ENCODE measurements at regions not wholly inside any gene's neighbourhood (a gene's known extent, or its start where the extent isn't known, plus 50 kb on each side); places are given as distances from the start of the nearest gene placed in this dataset.

- TF ChIP-seq, protein P1, sequence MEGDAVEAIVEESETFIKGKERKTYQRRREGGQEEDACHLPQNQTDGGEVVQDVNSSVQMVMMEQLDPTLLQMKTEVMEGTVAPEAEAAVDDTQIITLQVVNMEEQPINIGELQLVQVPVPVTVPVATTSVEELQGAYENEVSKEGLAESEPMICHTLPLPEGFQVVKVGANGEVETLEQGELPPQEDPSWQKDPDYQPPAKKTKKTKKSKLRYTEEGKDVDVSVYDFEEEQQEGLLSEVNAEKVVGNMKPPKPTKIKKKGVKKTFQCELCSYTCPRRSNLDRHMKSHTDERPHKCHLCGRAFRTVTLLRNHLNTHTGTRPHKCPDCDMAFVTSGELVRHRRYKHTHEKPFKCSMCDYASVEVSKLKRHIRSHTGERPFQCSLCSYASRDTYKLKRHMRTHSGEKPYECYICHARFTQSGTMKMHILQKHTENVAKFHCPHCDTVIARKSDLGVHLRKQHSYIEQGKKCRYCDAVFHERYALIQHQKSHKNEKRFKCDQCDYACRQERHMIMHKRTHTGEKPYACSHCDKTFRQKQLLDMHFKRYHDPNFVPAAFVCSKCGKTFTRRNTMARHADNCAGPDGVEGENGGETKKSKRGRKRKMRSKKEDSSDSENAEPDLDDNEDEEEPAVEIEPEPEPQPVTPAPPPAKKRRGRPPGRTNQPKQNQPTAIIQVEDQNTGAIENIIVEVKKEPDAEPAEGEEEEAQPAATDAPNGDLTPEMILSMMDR (conservative IDR thresholded peaks at IDR 0.05; ENCODE audit: low read depth, low read length) = no peak
- no peak for TF ChIP-seq EZH2phosphoT487 (IDR thresholded peaks at IDR 0.05; ENCODE audit: borderline replicate concordance, low read length)
- TF ChIP-seq EZH2 (IDR thresholded peaks at IDR 0.05; ENCODE audit: low read length, unreplicated experiment) = no peak
- Histone ChIP-seq H3K9ac (ENCODE audit: low read length) (no peak overlapping the region), H3F3A (ENCODE audit: low read length, unreplicated experiment) (no peaks in the 10 kb centered on the region), H3K4me1 (ENCODE audit: insufficient read depth, low read length) (peaks cover 12% of the 10 kb centered on the region), H3K79me2 (ENCODE audit: low read length) (no peaks in the 10 kb centered on the region), H3K4me2 (ENCODE audit: low read length) (no peak overlapping the region), H4K20me1 (ENCODE audit: low read length) (no peaks in the 10 kb centered on the region), H2AFZ (ENCODE audit: low read length) (no peak overlapping the region), H3K27ac (ENCODE audit: low read length) (no peak overlapping the region), H3K27me3 (ENCODE audit: low read length) (no peaks in the 10 kb centered on the region), H3K9me2 (replicated peaks; ENCODE audit: low read length) (no peaks in the 10 kb centered on the region), H3K36me3 (ENCODE audit: low read depth, low read length) (no peaks in the 10 kb centered on the region), H3K4me3 (ENCODE audit: low read length) (no peak overlapping the region), H3K9me3 (ENCODE audit: low read length) (no peaks in the 10 kb centered on the region)
- intact Hi-C loops (cut with micrococcal nuclease) = loop anchor here (10.0 kb wide), 3 partner anchors 381 to 861 kb away; no protein-coding TSS in a partner anchor
- POLR2A ChIA-PET (ENCODE audit: unreplicated experiment) = no interaction called here
- CTCF ChIA-PET = no interaction called here
- ATAC-seq (no peak), DNase-seq (no peak)
- BruUV-seq (replicated peaks) = no TSS peak
Measured at GRCh38 chr12:46936042-46936441, 110.2 kb upstream of the SLC38A4 start.

GRCh38 chr12:46938071-46938678 lies 112.4 kb upstream of the SLC38A4 start:
- H3K9me2 ChIP-seq (replicated peaks; ENCODE audit: low read length) = no peaks in the 10 kb centered on the region
- H3K4me3 ChIP-seq (ENCODE audit: low read length) = no peak overlapping the region
- H3K9me3 ChIP-seq (ENCODE audit: low read length) = no peaks in the 10 kb centered on the region
- peaks cover 29% of the 10 kb centered on the region for H3K4me1 ChIP-seq (ENCODE audit: insufficient read depth, low read length)
- H2AFZ ChIP-seq (ENCODE audit: low read length) = peak overlapping the region; percentile 27; the same call in 1 of the 2 replicates
- ATAC-seq (peak; percentile 9; the same call in 1 of the 2 replicates), DNase-seq (no peak)
- no peaks in the 10 kb centered on the region for H4K20me1 ChIP-seq (ENCODE audit: low read length)
- H3K79me2 ChIP-seq (ENCODE audit: low read length) = no peaks in the 10 kb centered on the region
- no peak overlapping the region for H3K27ac ChIP-seq (ENCODE audit: low read length)
- peak overlapping the region; percentile 1; the same call in 1 of the 2 replicates for H3K4me2 ChIP-seq (ENCODE audit: low read length)
- no peaks in the 10 kb centered on the region for H3F3A ChIP-seq (ENCODE audit: low read length, unreplicated experiment)
- H3K36me3 ChIP-seq (ENCODE audit: low read depth, low read length) = no peaks in the 10 kb centered on the region
- BruUV-seq (replicated peaks) = no TSS peak
- ChIA-PET CTCF (interaction anchor here (0.6 to 1.0 kb wide), 3 partner anchors 46 to 673 kb away, joined by 3 to 5 read pairs (median 4); no protein-coding TSS in a partner anchor), POLR2A (ENCODE audit: unreplicated experiment) (interaction anchor here (0.6 kb wide), 2 partner anchors 20 to 390 kb away, joined by 3 to 19 read pairs; no protein-coding TSS in a partner anchor)
- no peak overlapping the region for H3K9ac ChIP-seq (ENCODE audit: low read length)
- TF ChIP-seq, protein P1 (conservative IDR thresholded peaks at IDR 0.05; ENCODE audit: low read depth, low read length) = no peak
- TF ChIP-seq EZH2 (IDR thresholded peaks at IDR 0.05; ENCODE audit: low read length, unreplicated experiment) (no peak), EZH2phosphoT487 (IDR thresholded peaks at IDR 0.05; ENCODE audit: borderline replicate concordance, low read length) (no peak)
- H3K27me3 ChIP-seq (ENCODE audit: low read length) = no peaks in the 10 kb centered on the region
- intact Hi-C loops (cut with micrococcal nuclease) = loop anchor here (10.0 kb wide), 3 partner anchors 383 to 863 kb away; no protein-coding TSS in a partner anchor

DNA sequence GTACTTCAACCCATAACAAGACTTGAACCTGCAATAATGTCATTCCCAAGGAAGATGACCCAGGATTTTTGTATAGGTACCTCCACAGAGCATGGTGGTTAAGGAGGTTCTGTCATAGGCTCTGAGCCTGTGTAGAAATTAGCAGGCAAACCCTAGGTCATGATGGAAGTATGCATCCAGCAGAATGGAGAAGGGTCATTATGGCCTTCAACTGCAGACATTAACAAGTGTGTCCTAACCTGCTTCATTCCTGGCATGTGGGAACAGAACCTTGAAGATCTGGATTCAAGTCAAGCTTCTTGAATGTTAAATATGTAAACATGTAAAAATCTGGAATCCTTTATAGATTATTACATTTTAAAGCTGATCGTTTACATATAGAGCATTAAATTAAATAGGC lies 116.2 kb upstream of the SLC38A4 start:
- no peaks in the 10 kb centered on the region for H4K20me1 ChIP-seq (ENCODE audit: low read length)
- no peaks in the 10 kb centered on the region for H3K79me2 ChIP-seq (ENCODE audit: low read length)
- H3K36me3 ChIP-seq (ENCODE audit: low read depth, low read length) = no peaks in the 10 kb centered on the region
- CTCF ChIA-PET = interaction anchor here (0.6 to 1.4 kb wide), 4 partner anchors 42 to 278 kb away, joined by 3 to 9 read pairs (median 6); no protein-coding TSS in a partner anchor
- no peak overlapping the region for H3K9ac ChIP-seq (ENCODE audit: low read length)
- H3K9me3 ChIP-seq (ENCODE audit: low read length) = no peaks in the 10 kb centered on the region
- peaks cover 61% of the 10 kb centered on the region for H3K4me1 ChIP-seq (ENCODE audit: insufficient read depth, low read length)
- intact Hi-C loops (cut with micrococcal nuclease) = loop anchor here (1.0 to 5.0 kb wide), 2 partner anchors 79 to 555 kb away; no protein-coding TSS in a partner anchor
- TF ChIP-seq EZH2phosphoT487 (IDR thresholded peaks at IDR 0.05; ENCODE audit: borderline replicate concordance, low read length) (no peak), EZH2 (IDR thresholded peaks at IDR 0.05; ENCODE audit: low read length, unreplicated experiment) (no peak)
- TF ChIP-seq, protein P1 (conservative IDR thresholded peaks at IDR 0.05; ENCODE audit: low read depth, low read length) = no peak
- POLR2A ChIA-PET (ENCODE audit: unreplicated experiment) = interaction anchor here (0.5 to 0.6 kb wide), 2 partner anchors 11 to 503 kb away, joined by 4 to 6 read pairs; no protein-coding TSS in a partner anchor
- H2AFZ ChIP-seq (ENCODE audit: low read length) = no peak overlapping the region
- H3K4me3 ChIP-seq (ENCODE audit: low read length) = no peak overlapping the region
- peaks cover 10% of the 10 kb centered on the region for H3F3A ChIP-seq (ENCODE audit: low read length, unreplicated experiment)
- ATAC-seq (no peak), DNase-seq (no peak)
- no peaks in the 10 kb centered on the region for H3K27me3 ChIP-seq (ENCODE audit: low read length)
- H3K4me2 ChIP-seq (ENCODE audit: low read length) = peak overlapping the region; percentile 9; the same call in 1 of the 2 replicates
- no peak overlapping the region for H3K27ac ChIP-seq (ENCODE audit: low read length)
- no peaks in the 10 kb centered on the region for H3K9me2 ChIP-seq (replicated peaks; ENCODE audit: low read length)
- no TSS peak for BruUV-seq (replicated peaks)

Data from PC-3 (cell line).